GM23338 (cell line): ENCODE measurements at regions not wholly inside any gene's neighbourhood (a gene's known extent, or its start where the extent isn't known, plus 50 kb on each side); places are given as distances from the start of the nearest gene placed in this dataset.

Experiments used
- CREB1 ChIP-seq: fragments of 250-450 bp; sonication (Bioruptor Pico); IDR thresholded peaks from 2 replicates; pipeline ENCODE4 v1.5.0; 2020; ENCODE audit warnings: low read depth, mild to moderate bottlenecking, moderate library complexity
- CTCF ChIP-seq, 2 experiments: fragments of 200-600 bp in 1 of 2; sonication (generic) in 1 of 2; conservative IDR thresholded peaks; 2 replicates each; pipeline versions ENCODE4 v1.5.1 to v1.6.1; 2016 to 2017; ENCODE audit warnings: antibody characterized with exemption in 2 of 2, low read depth in 2 of 2, mild to moderate bottlenecking in 2 of 2, moderate library complexity in 1 of 2
- ETS1 ChIP-seq: IDR thresholded peaks from 2 replicates; pipeline ENCODE4 v1.6.1; 2016; ENCODE audit warnings: antibody characterized with exemption
- EZH2 ChIP-seq: fragments of 200-600 bp; sonication (generic); IDR thresholded peaks from one replicate; pipeline ENCODE4 v1.8.0; 2017; ENCODE audit warnings: antibody characterized with exemption, mild to moderate bottlenecking, low read depth; ENCODE audit not compliant: unreplicated experiment
- EZH2phosphoT487 ChIP-seq: fragments of 200-600 bp; sonication (generic); IDR thresholded peaks from one replicate; pipeline ENCODE4 v1.8.1; 2018; ENCODE audit warnings: antibody characterized with exemption; ENCODE audit not compliant: unreplicated experiment
- JUNB ChIP-seq: IDR thresholded peaks from one replicate; pipeline ENCODE4 v1.6.1; 2016; ENCODE audit warnings: antibody characterized with exemption; ENCODE audit not compliant: unreplicated experiment
- NANOG ChIP-seq: IDR thresholded peaks from 2 replicates; pipeline ENCODE4 v1.6.1; 2016; ENCODE audit warnings: antibody characterized with exemption, borderline replicate concordance
- POLR2AphosphoS5 ChIP-seq: IDR thresholded peaks from 2 replicates; pipeline ENCODE4 v1.6.1; 2016; ENCODE audit warnings: antibody characterized with exemption, low read depth
- REST ChIP-seq: IDR thresholded peaks from one replicate; pipeline ENCODE4 v1.6.1; 2018; ENCODE audit warnings: antibody characterized with exemption; ENCODE audit not compliant: unreplicated experiment
- STAT1 ChIP-seq: IDR thresholded peaks from one replicate; pipeline ENCODE4 v1.6.1; 2016; ENCODE audit warnings: antibody characterized with exemption; ENCODE audit not compliant: unreplicated experiment
- ZNF331 ChIP-seq: fragments of 250-450 bp; sonication (Bioruptor Pico); IDR thresholded peaks from 2 replicates; pipeline ENCODE4 v1.5.0; 2020; ENCODE audit warnings: low read depth, mild to moderate bottlenecking, moderate library complexity

- TF ChIP-seq POLR2AphosphoS5 (no peak), EZH2phosphoT487 (no peak), CTCF (conservative IDR thresholded peaks at IDR 0.05; ENCODE audit: low read depth in 2 of 2) (no peak), EZH2 (no peak), STAT1 (no peak), REST (no peak), CREB1 (CRISPR knock-in tag) (no peak), ZNF331 (no peak), ETS1 (no peak), JUNB (no peak), NANOG (no peak)
These were observed 333.1 kb downstream of the DSEL start for GRCh38 chr18:67183398-67183797.
